Esophagus squamous epithelium (tissue), 4 donors: ENCODE measurements at regions not wholly inside any gene's neighbourhood (a gene's known extent, or its start where the extent isn't known, plus 50 kb on each side); places are given as distances from the start of the nearest gene placed in this dataset.

Source experiments
- CTCF ChIP-seq, 6 experiments: fragments of 450-650 bp in 4 of 6; fragments of 200-600 bp in 2 of 6; sonication (generic) in 2 of 6; IDR thresholded peaks; one replicate each; pipeline ENCODE4 v1.5.1; 2016 to 2019; ENCODE audit warnings: antibody characterized with exemption in 6 of 6, mild to moderate bottlenecking in 4 of 6, moderate library complexity in 4 of 6
- POLR2A ChIP-seq, 4 donors: fragments of 450-650 bp; IDR thresholded peaks; one replicate each; pipeline ENCODE4 v1.6.1; 2017; ENCODE audit warnings: antibody characterized with exemption in 4 of 4, mild to moderate bottlenecking in 4 of 4, moderate library complexity in 3 of 4

GRCh38 chr3:166809520-166809919 lies 570.6 kb downstream of the ZBBX start:
- TF ChIP-seq CTCF (IDR thresholded peaks at IDR 0.05) (no peak), POLR2A (IDR thresholded peaks at IDR 0.05) (no peak)
